ENCODE measurements at regions not wholly inside any gene's neighbourhood (a gene's known extent, or its start where the extent isn't known, plus 50 kb on each side); places are given as distances from the start of the nearest gene placed in this dataset.
A peak's percentile ranks its signal among the peaks of the same experiment; 100 is the strongest.
"Not testable (repeated sequence)": the region's sequence is repeated elsewhere in the genome, so short reads cannot be mapped to it uniquely, and the experiment has no call there.

- no peaks in the 10 kb centered on the region for H3K27me3 ChIP-seq (ENCODE audit: control insufficient read depth in 3 of 3, insufficient read depth in 3 of 3, low read length in 3 of 3)
- H3K4me1 ChIP-seq (ENCODE audit: control insufficient read depth in 3 of 3, insufficient read depth in 2 of 3, low read depth in 1 of 3, low read length in 2 of 3): no peaks in the 10 kb centered on the region
- 58 to 69% (median 62%) methylated on average over 5 of the region's 5 CpGs for WGBS, 3 donors
- no peak overlapping the region for H3K27ac ChIP-seq (ENCODE audit: low read depth in 1 of 3, low read length in 2 of 3)
- H3K36me3 ChIP-seq (ENCODE audit: control insufficient read depth in 3 of 3, insufficient read depth in 2 of 3, low read depth in 1 of 3, low read length in 3 of 3): no peaks in the 10 kb centered on the region
- peaks cover 0 to 3% of the 10 kb centered on the region in 2 donors for H3K9me3 ChIP-seq (ENCODE audit: control insufficient read depth in 2 of 2, insufficient read depth in 1 of 2, low read depth in 1 of 2, low read length in 1 of 2)
- H3K4me3 ChIP-seq (ENCODE audit: low read depth in 1 of 3, low read length in 3 of 3): no peak overlapping the region
- DNase-seq (no peak), FAIRE-seq (no peak)
Measured at GRCh38 chrX:129361576-129361975, 161.7 kb downstream of the SMARCA1 start.

GRCh38 chrX:129360175-129360574, 163.1 kb downstream of the SMARCA1 start:
- H3K4me1 ChIP-seq (ENCODE audit: control insufficient read depth in 3 of 3, insufficient read depth in 2 of 3, low read depth in 1 of 3, low read length in 2 of 3): no peaks in the 10 kb centered on the region
- 11 to 25% (median 15%) methylated on average over 5 of the region's 5 CpGs for WGBS, 3 donors
- H3K36me3 ChIP-seq (ENCODE audit: control insufficient read depth in 3 of 3, insufficient read depth in 2 of 3, low read depth in 1 of 3, low read length in 3 of 3): no peaks in the 10 kb centered on the region
- no peaks in the 10 kb centered on the region for H3K27me3 ChIP-seq (ENCODE audit: control insufficient read depth in 3 of 3, insufficient read depth in 3 of 3, low read length in 3 of 3)
- no peak overlapping the region for H3K27ac ChIP-seq (ENCODE audit: low read depth in 1 of 3, low read length in 2 of 3)
- DNase-seq (peak; percentile 33 to 78), FAIRE-seq (peak; percentile 55)
- no peak overlapping the region for H3K4me3 ChIP-seq (ENCODE audit: low read depth in 1 of 3, low read length in 3 of 3)
- peaks cover 0 to 3% of the 10 kb centered on the region in 2 donors for H3K9me3 ChIP-seq (ENCODE audit: control insufficient read depth in 2 of 2, insufficient read depth in 1 of 2, low read depth in 1 of 2, low read length in 1 of 2)

GRCh38 chrX:129359269-129359668, 164.0 kb downstream of the SMARCA1 start:
- peaks cover 0 to 3% of the 10 kb centered on the region in 2 donors for H3K9me3 ChIP-seq (ENCODE audit: control insufficient read depth in 2 of 2, insufficient read depth in 1 of 2, low read depth in 1 of 2, low read length in 1 of 2)
- 86 to 89% (median 88%) methylated on average over 2 of the region's 2 CpGs for WGBS, 3 donors
- no peaks in the 10 kb centered on the region for H3K36me3 ChIP-seq (ENCODE audit: control insufficient read depth in 3 of 3, insufficient read depth in 2 of 3, low read depth in 1 of 3, low read length in 3 of 3)
- DNase-seq (no peak), FAIRE-seq (no peak)
- H3K4me1 ChIP-seq (ENCODE audit: control insufficient read depth in 3 of 3, insufficient read depth in 2 of 3, low read depth in 1 of 3, low read length in 2 of 3): no peaks in the 10 kb centered on the region
- H3K27ac ChIP-seq (ENCODE audit: low read depth in 1 of 3, low read length in 2 of 3): no peak overlapping the region
- H3K4me3 ChIP-seq (ENCODE audit: low read depth in 1 of 3, low read length in 3 of 3): no peak overlapping the region
- no peaks in the 10 kb centered on the region for H3K27me3 ChIP-seq (ENCODE audit: control insufficient read depth in 3 of 3, insufficient read depth in 3 of 3, low read length in 3 of 3)

GRCh38 chrX:129357428-129357827, 165.9 kb downstream of the SMARCA1 start:
- FAIRE-seq; H3K36me3 ChIP-seq (ENCODE audit: control insufficient read depth in 3 of 3, insufficient read depth in 2 of 3, low read depth in 1 of 3, low read length in 3 of 3): not testable (repeated sequence)

GRCh38 chrX:129347291-129347690, 176.0 kb downstream of the SMARCA1 start:
- FAIRE-seq (no peak), DNase-seq (no peak)
- Histone ChIP-seq H3K4me1 (ENCODE audit: control insufficient read depth in 3 of 3, insufficient read depth in 2 of 3, low read depth in 1 of 3, low read length in 2 of 3) (no peaks in the 10 kb centered on the region), H3K27ac (ENCODE audit: low read depth in 1 of 3, low read length in 2 of 3) (no peak overlapping the region), H3K4me3 (ENCODE audit: low read depth in 1 of 3, low read length in 3 of 3) (no peak overlapping the region), H3K9me3 (ENCODE audit: control insufficient read depth in 2 of 2, insufficient read depth in 1 of 2, low read depth in 1 of 2, low read length in 1 of 2) (peaks cover 0 to 3% of the 10 kb centered on the region in 2 donors), H3K36me3 (ENCODE audit: control insufficient read depth in 3 of 3, insufficient read depth in 2 of 3, low read depth in 1 of 3, low read length in 3 of 3) (no peaks in the 10 kb centered on the region), H3K27me3 (ENCODE audit: control insufficient read depth in 3 of 3, insufficient read depth in 3 of 3, low read length in 3 of 3) (no peaks in the 10 kb centered on the region)
- 41 to 73% (median 42%) methylated on average over 2 of the region's 2 CpGs for WGBS, 3 donors

More at GRCh38 chrX:129357428-129357827, 165.9 kb downstream of the SMARCA1 start:
- DNase-seq; H3K9me3 ChIP-seq (ENCODE audit: control insufficient read depth in 2 of 2, insufficient read depth in 1 of 2, low read depth in 1 of 2, low read length in 1 of 2); H3K27ac ChIP-seq (ENCODE audit: low read depth in 1 of 3, low read length in 2 of 3); H3K27me3 ChIP-seq (ENCODE audit: control insufficient read depth in 3 of 3, insufficient read depth in 3 of 3, low read length in 3 of 3); H3K4me3 ChIP-seq (ENCODE audit: low read depth in 1 of 3, low read length in 3 of 3); H3K4me1 ChIP-seq (ENCODE audit: control insufficient read depth in 3 of 3, insufficient read depth in 2 of 3, low read depth in 1 of 3, low read length in 2 of 3): not testable (repeated sequence)
- WGBS, 3 donors: 87 to 97% (median 89%) methylated on average over 4 of the region's 4 CpGs

GRCh38 chrX:129346574-129346973, 176.7 kb downstream of the SMARCA1 start:
- H3K27me3 ChIP-seq (ENCODE audit: control insufficient read depth in 3 of 3, insufficient read depth in 3 of 3, low read length in 3 of 3): no peaks in the 10 kb centered on the region
- H3K4me3 ChIP-seq (ENCODE audit: low read depth in 1 of 3, low read length in 3 of 3): no peak overlapping the region
- no peaks in the 10 kb centered on the region for H3K36me3 ChIP-seq (ENCODE audit: control insufficient read depth in 3 of 3, insufficient read depth in 2 of 3, low read depth in 1 of 3, low read length in 3 of 3)
- no peaks in the 10 kb centered on the region for H3K4me1 ChIP-seq (ENCODE audit: control insufficient read depth in 3 of 3, insufficient read depth in 2 of 3, low read depth in 1 of 3, low read length in 2 of 3)
- no peak for DNase-seq
- no peak overlapping the region for H3K27ac ChIP-seq (ENCODE audit: low read depth in 1 of 3, low read length in 2 of 3)
- H3K9me3 ChIP-seq (ENCODE audit: control insufficient read depth in 2 of 2, insufficient read depth in 1 of 2, low read depth in 1 of 2, low read length in 1 of 2): peaks cover 0 to 3% of the 10 kb centered on the region in 2 donors
- FAIRE-seq: no peak
- WGBS, 3 donors: 62 to 80% (median 72%) methylated on average over 3 of the region's 3 CpGs

GRCh38 chrX:129337264-129337663, 186.0 kb downstream of the SMARCA1 start:
- not testable (repeated sequence) for H3K27me3 ChIP-seq (ENCODE audit: control insufficient read depth in 3 of 3, insufficient read depth in 3 of 3, low read length in 3 of 3); H3K4me3 ChIP-seq (ENCODE audit: low read depth in 1 of 3, low read length in 3 of 3); H3K27ac ChIP-seq (ENCODE audit: low read depth in 1 of 3, low read length in 2 of 3); H3K4me1 ChIP-seq (ENCODE audit: control insufficient read depth in 3 of 3, insufficient read depth in 2 of 3, low read depth in 1 of 3, low read length in 2 of 3); H3K36me3 ChIP-seq (ENCODE audit: control insufficient read depth in 3 of 3, insufficient read depth in 2 of 3, low read depth in 1 of 3, low read length in 3 of 3); FAIRE-seq
- peak in 1 of 2 donors; percentile 7 for DNase-seq
- peaks cover 0 to 13% of the 10 kb centered on the region in 2 donors for H3K9me3 ChIP-seq (ENCODE audit: control insufficient read depth in 2 of 2, insufficient read depth in 1 of 2, low read depth in 1 of 2, low read length in 1 of 2)
- 63 to 75% (median 72%) methylated on average over 8 to 16 of the region's 16 CpGs for whole genome bisulfite sequencing, 3 donors

- WGBS, 3 donors: 63 to 76% (median 64%) methylated on average over 3 of the region's 3 CpGs
- Histone ChIP-seq H3K4me1 (ENCODE audit: control insufficient read depth in 3 of 3, insufficient read depth in 2 of 3, low read depth in 1 of 3, low read length in 2 of 3) (no peaks in the 10 kb centered on the region), H3K4me3 (ENCODE audit: low read depth in 1 of 3, low read length in 3 of 3) (no peak overlapping the region), H3K27me3 (ENCODE audit: control insufficient read depth in 3 of 3, insufficient read depth in 3 of 3, low read length in 3 of 3) (no peaks in the 10 kb centered on the region), H3K27ac (ENCODE audit: low read depth in 1 of 3, low read length in 2 of 3) (no peak overlapping the region), H3K36me3 (ENCODE audit: control insufficient read depth in 3 of 3, insufficient read depth in 2 of 3, low read depth in 1 of 3, low read length in 3 of 3) (no peaks in the 10 kb centered on the region), H3K9me3 (ENCODE audit: control insufficient read depth in 2 of 2, insufficient read depth in 1 of 2, low read depth in 1 of 2, low read length in 1 of 2) (no peaks in the 10 kb centered on the region)
- FAIRE-seq (no peak), DNase-seq (no peak)
Measured at GRCh38 chrX:129323115-129323514, 200.2 kb downstream of the SMARCA1 start.

- Histone ChIP-seq H3K27me3 (ENCODE audit: control insufficient read depth in 3 of 3, insufficient read depth in 3 of 3, low read length in 3 of 3) (no peaks in the 10 kb centered on the region), H3K9me3 (ENCODE audit: control insufficient read depth in 2 of 2, insufficient read depth in 1 of 2, low read depth in 1 of 2, low read length in 1 of 2) (no peaks in the 10 kb centered on the region), H3K4me1 (ENCODE audit: control insufficient read depth in 3 of 3, insufficient read depth in 2 of 3, low read depth in 1 of 3, low read length in 2 of 3) (no peaks in the 10 kb centered on the region), H3K4me3 (ENCODE audit: low read depth in 1 of 3, low read length in 3 of 3) (no peak overlapping the region), H3K27ac (ENCODE audit: low read depth in 1 of 3, low read length in 2 of 3) (no peak overlapping the region), H3K36me3 (ENCODE audit: control insufficient read depth in 3 of 3, insufficient read depth in 2 of 3, low read depth in 1 of 3, low read length in 3 of 3) (no peaks in the 10 kb centered on the region)
- FAIRE-seq: no peak
- peak; percentile 14 to 32 for DNase-seq
- 15 to 56% (median 35%) methylated on average over 1 of the region's 1 CpG for WGBS, 3 donors
Measured at GRCh38 chrX:129318375-129318774, 204.9 kb downstream of the SMARCA1 start.

All from small intestine (tissue), 7 donors.